ENCODE measurements at regions not wholly inside any gene's neighbourhood (a gene's known extent, or its start where the extent isn't known, plus 50 kb on each side); places are given as distances from the start of the nearest gene placed in this dataset.

- no peak for DNase-seq (ENCODE audit: extremely low spot score)
Observed at GRCh38 chr11:134668076-134668475, 256.0 kb upstream of the B3GAT1 start.

GRCh38 chr11:134667505-134667904, 255.5 kb upstream of the B3GAT1 start:
- ChIA-PET POLR2A (no interaction called here), CTCF (no interaction called here)
- no peak for TF ChIP-seq FOXM1 (IDR thresholded peaks at IDR 0.05; ENCODE audit: borderline replicate concordance)
- TF ChIP-seq PKNOX1 (IDR thresholded peaks at IDR 0.05), result no peak
- TF ChIP-seq CTBP1 (IDR thresholded peaks at IDR 0.05; ENCODE audit: borderline replicate concordance), result no peak
- no peak for TF ChIP-seq NFRKB (IDR thresholded peaks at IDR 0.05)
- no peak for DNase-seq (ENCODE audit: extremely low spot score)

More at GRCh38 chr11:134668076-134668475, 256.0 kb upstream of the B3GAT1 start:
- ChIA-PET CTCF (no interaction called here), POLR2A (no interaction called here)
- no peak for TF ChIP-seq ZNF384 (IDR thresholded peaks at IDR 0.05)
- no peak for TF ChIP-seq BHLHE40 (IDR thresholded peaks at IDR 0.05; ENCODE audit: borderline replicate concordance)

GRCh38 chr11:134667175-134667500, 255.1 kb upstream of the B3GAT1 start:
- ChIA-PET POLR2A (no interaction called here), CTCF (no interaction called here)
- no peak for DNase-seq (ENCODE audit: extremely low spot score)
- TF ChIP-seq BHLHE40 (IDR thresholded peaks at IDR 0.05; ENCODE audit: borderline replicate concordance), result no peak
- no peak for TF ChIP-seq TARDBP (IDR thresholded peaks at IDR 0.05)
- no peak for TF ChIP-seq FOXA1 (IDR thresholded peaks at IDR 0.05)
- no peak for TF ChIP-seq ZNF384 (IDR thresholded peaks at IDR 0.05)
- no peak for TF ChIP-seq ARNT (IDR thresholded peaks at IDR 0.05)
- TF ChIP-seq NFRKB (IDR thresholded peaks at IDR 0.05), result no peak
- no peak for TF ChIP-seq PKNOX1 (IDR thresholded peaks at IDR 0.05)
- no peak for TF ChIP-seq FOXK2 (IDR thresholded peaks at IDR 0.05)

GRCh38 chr11:134666273-134667174, 254.5 kb upstream of the B3GAT1 start:
- TF ChIP-seq L3MBTL2 (conservative IDR thresholded peaks at IDR 0.05) (no peak), HDGF (IDR thresholded peaks at IDR 0.05; ENCODE audit: borderline replicate concordance) (no peak), CTBP1 (IDR thresholded peaks at IDR 0.05; ENCODE audit: borderline replicate concordance) (no peak), NFRKB (IDR thresholded peaks at IDR 0.05) (no peak), LEF1 (IDR thresholded peaks at IDR 0.05; ENCODE audit: borderline replicate concordance) (no peak), FOXK2 (IDR thresholded peaks at IDR 0.05) (no peak), ARNT (IDR thresholded peaks at IDR 0.05) (no peak)
- CTCF ChIA-PET, result no interaction called here
- no peak for DNase-seq (ENCODE audit: extremely low spot score)
- POLR2A ChIA-PET, result no interaction called here

GRCh38 chr11:134665571-134666270, 253.7 kb upstream of the B3GAT1 start:
- POLR2A ChIA-PET, result no interaction called here
- DNase-seq (ENCODE audit: extremely low spot score), result no peak
- TF ChIP-seq LEF1 (IDR thresholded peaks at IDR 0.05; ENCODE audit: borderline replicate concordance) (no peak), ARNT (IDR thresholded peaks at IDR 0.05) (no peak), FOXK2 (IDR thresholded peaks at IDR 0.05) (no peak), FOXA1 (IDR thresholded peaks at IDR 0.05) (no peak), CTBP1 (IDR thresholded peaks at IDR 0.05; ENCODE audit: borderline replicate concordance) (no peak), PKNOX1 (IDR thresholded peaks at IDR 0.05) (no peak), FOXM1 (IDR thresholded peaks at IDR 0.05; ENCODE audit: borderline replicate concordance) (no peak), ELF4 (IDR thresholded peaks at IDR 0.05) (no peak), HDGF (IDR thresholded peaks at IDR 0.05; ENCODE audit: borderline replicate concordance) (no peak), L3MBTL2 (conservative IDR thresholded peaks at IDR 0.05) (no peak), ZNF384 (IDR thresholded peaks at IDR 0.05) (no peak), BHLHE40 (IDR thresholded peaks at IDR 0.05; ENCODE audit: borderline replicate concordance) (no peak), NFRKB (IDR thresholded peaks at IDR 0.05) (no peak), TARDBP (IDR thresholded peaks at IDR 0.05) (no peak), SP1 (IDR thresholded peaks at IDR 0.05) (no peak), SUZ12 (IDR thresholded peaks at IDR 0.05) (no peak)
- CTCF ChIA-PET, result no interaction called here

GRCh38 chr11:134665188-134665535, 253.1 kb upstream of the B3GAT1 start:
- CTCF ChIA-PET, result no interaction called here
- no peak for DNase-seq (ENCODE audit: extremely low spot score)
- POLR2A ChIA-PET, result no interaction called here
- TF ChIP-seq LEF1 (IDR thresholded peaks at IDR 0.05; ENCODE audit: borderline replicate concordance) (no peak), FOXM1 (IDR thresholded peaks at IDR 0.05; ENCODE audit: borderline replicate concordance) (no peak), SP1 (IDR thresholded peaks at IDR 0.05) (no peak), NFRKB (IDR thresholded peaks at IDR 0.05) (no peak), ELF4 (IDR thresholded peaks at IDR 0.05) (no peak), PKNOX1 (IDR thresholded peaks at IDR 0.05) (no peak), CTBP1 (IDR thresholded peaks at IDR 0.05; ENCODE audit: borderline replicate concordance) (no peak), L3MBTL2 (conservative IDR thresholded peaks at IDR 0.05) (no peak), SUZ12 (IDR thresholded peaks at IDR 0.05) (no peak), TARDBP (IDR thresholded peaks at IDR 0.05) (no peak), FOXA1 (IDR thresholded peaks at IDR 0.05) (no peak), BHLHE40 (IDR thresholded peaks at IDR 0.05; ENCODE audit: borderline replicate concordance) (no peak), FOXK2 (IDR thresholded peaks at IDR 0.05) (no peak), ARNT (IDR thresholded peaks at IDR 0.05) (no peak), HDGF (IDR thresholded peaks at IDR 0.05; ENCODE audit: borderline replicate concordance) (no peak)
